Heart left ventricle (tissue), 16 donors: ENCODE measurements at regions not wholly inside any gene's neighbourhood (a gene's known extent, or its start where the extent isn't known, plus 50 kb on each side); places are given as distances from the start of the nearest gene placed in this dataset.
"Not testable (repeated sequence)": the region's sequence is repeated elsewhere in the genome, so short reads cannot be mapped to it uniquely, and the experiment has no call there.

Experiments used
- ATAC-seq, 4 donors: fragments of 200-7000 bp; cut with Tn5 transposase; one replicate each; pipeline ENCODE4 v1.9.1; 2020 to 2022; ENCODE audit warnings: moderate library complexity in 4 of 4, mild to moderate bottlenecking in 3 of 4, moderate number of reproducible peaks in 1 of 4
- DNase-seq, 5 donors: peaks; one replicate each; pipeline ENCODE4 v3.0.0-alpha.2; 2020
- H3K27ac ChIP-seq, 12 donors: fragments of 200-600 bp; sonication (generic) in 4 of 12; one replicate each; pipeline versions ENCODE4 v1.5.0 to v1.8.0; 2016 to 2022; ENCODE audit warnings: mild to moderate bottlenecking in 2 of 12
- H3K27me3 ChIP-seq, 9 donors: fragments of 200-600 bp; sonication (generic) in 2 of 9; one replicate each; pipeline versions ENCODE4 v1.5.1 to v1.8.0; 2016 to 2022; ENCODE audit warnings: mild to moderate bottlenecking in 3 of 9
- H3K36me3 ChIP-seq, 9 donors: fragments of 200-600 bp; sonication (generic) in 2 of 9; one replicate each; pipeline versions ENCODE4 v1.5.0 to v1.8.0; 2018 to 2022; ENCODE audit warnings: mild to moderate bottlenecking in 2 of 9
- H3K4me1 ChIP-seq, 12 donors: fragments of 200-600 bp; sonication (generic) in 4 of 12; one replicate each; pipeline versions ENCODE4 v1.5.0 to v1.8.0; 2016 to 2022; ENCODE audit warnings: mild to moderate bottlenecking in 3 of 12
- H3K4me3 ChIP-seq, 12 donors: fragments of 200-600 bp; sonication (generic) in 4 of 12; one replicate each; pipeline versions ENCODE4 v1.5.0 to v1.8.0; 2017 to 2022; ENCODE audit warnings: mild to moderate bottlenecking in 9 of 12, moderate library complexity in 4 of 12
- H3K9me3 ChIP-seq, 12 donors: fragments of 200-600 bp; sonication (generic) in 4 of 12; one replicate each; pipeline versions ENCODE4 v1.5.0 to v1.8.0; 2016 to 2022; ENCODE audit warnings: mild to moderate bottlenecking in 1 of 12
- CTCF ChIP-seq, 12 donors: fragments of 200-600 bp; sonication (generic) in 4 of 12; IDR thresholded peaks; one replicate each; pipeline versions ENCODE4 v1.5.0 to v1.8.0; 2018 to 2022; ENCODE audit warnings: antibody characterized with exemption in 12 of 12, mild to moderate bottlenecking in 5 of 12
- POLR2A ChIP-seq, 2 donors: fragments of 450-650 bp; IDR thresholded peaks; one replicate each; pipeline ENCODE4 v1.6.1; 2017; ENCODE audit warnings: antibody characterized with exemption in 2 of 2, mild to moderate bottlenecking in 2 of 2, moderate library complexity in 2 of 2
- WGBS, 4 donors: extraction: QIAGEN DNeasy Blood & Tissue Kit in 2 of 4; methylation state at CpG; one replicate each; pipeline versions ENCODE4 v1.1.5 to v1.1.7; 2013 to 2018; 5-methylcytosine and 5-hydroxymethylcytosine counted together
- intact Hi-C, 10 donors: fragments of 100-400 bp; cut with DNase I; formaldehyde crosslinking; loops; one replicate each; pipeline versions ENCODE4 v1.11.1 to v1.14.2; 2022
- donor health status: ischemic (EF 13 %, LVEDD 7.1; RV severe dilation, severe dysfunction).
- donor health status: healthy with polysubstance abuse.
- donor health status: DM: no; HTN: yes; CAD: no.
- donor health status: DM: no; HTN: no; CAD: no.
- donor health status: ischemic (EF 25% LVEDD 6.9; RV normal size, moderate dysfunction).
- donor health status: ischemic (EF 25% LVEDD 5.7; RV mildly dilated, moderate dysfunction).
- donor health status: healthy.
- donor health status: DM: yes; HTN: yes; CAD: no.
- donor health status: ischemic (EF 35%, LVEDD 5.7; RV mildly dilated, moderate dysfunction).
- donor health status: nonischemic (EF 11% LVEDD 7.7; RV severe dilation, severe dysfunction).
- donor health status: DM: yes; HTN: yes; CAD: no.
- donor health status: PGD.
- donor health status: ischemic (EF 29% LVEDD 5.4; RV normal size, mild dysfunction).
- donor health status: nonischemic (EF 23%, LVEDD 6.1; RV moderate dilation, normal function).

- Histone ChIP-seq H3K4me1 (peaks cover 0 to 2% (median 0%) of the 10 kb centered on the region in 12 donors), H3K27me3 (no peaks in the 10 kb centered on the region), H3K36me3 (no peaks in the 10 kb centered on the region), H3K9me3 (peaks cover 0 to 3% (median 0%) of the 10 kb centered on the region in 12 donors), H3K27ac (no peak overlapping the region), H3K4me3 (no peak overlapping the region)
- TF ChIP-seq CTCF (IDR thresholded peaks at IDR 0.05) (no peak), POLR2A (IDR thresholded peaks at IDR 0.05) (no peak)
- ATAC-seq, result no peak
- 88 to 95% (median 92%) methylated on average over 2 of the region's 2 CpGs for WGBS, 4 donors
- DNase-seq, result no peak
- intact Hi-C loops, result no loop called here
Observed at GRCh38 chr5:37931541-37931940, 91.7 kb upstream of the GDNF start.

- intact Hi-C loops, result no loop called here
- ATAC-seq (no peak), DNase-seq (no peak)
- no peaks in the 10 kb centered on the region for H3K36me3 ChIP-seq
- TF ChIP-seq CTCF (IDR thresholded peaks at IDR 0.05) (no peak), POLR2A (IDR thresholded peaks at IDR 0.05) (no peak)
- no peak overlapping the region for H3K27ac ChIP-seq
- H3K9me3 ChIP-seq, result no peaks in the 10 kb centered on the region
- H3K4me1 ChIP-seq, result peaks cover 0 to 2% (median 0%) of the 10 kb centered on the region in 12 donors
- no peak overlapping the region for H3K4me3 ChIP-seq
- H3K27me3 ChIP-seq, result no peaks in the 10 kb centered on the region
- WGBS, 4 donors, result 95 to 99% (median 96%) methylated on average over 2 of the region's 2 CpGs
Observed at GRCh38 chr5:37930350-37930749, 90.5 kb upstream of the GDNF start.

GRCh38 chr5:37929791-37930190 is 90.0 kb upstream of the GDNF start:
- intact Hi-C loops, result no loop called here

GRCh38 chr5:37927753-37928152 is 87.9 kb upstream of the GDNF start:
- H3K4me1 ChIP-seq, H3K36me3 ChIP-seq, ATAC-seq, H3K27me3 ChIP-seq, intact Hi-C loops, DNase-seq, H3K9me3 ChIP-seq, H3K27ac ChIP-seq, H3K4me3 ChIP-seq: not testable (repeated sequence)
- 82 to 88% (median 85%) methylated on average over 2 to 3 of the region's 4 CpGs for WGBS, 4 donors

More at GRCh38 chr5:37929791-37930190, 90.0 kb upstream of the GDNF start:
- H3K27me3 ChIP-seq, result no peaks in the 10 kb centered on the region
- TF ChIP-seq POLR2A (IDR thresholded peaks at IDR 0.05) (no peak), CTCF (IDR thresholded peaks at IDR 0.05) (no peak)
- ATAC-seq, result no peak
- no peak for DNase-seq
- H3K4me3 ChIP-seq, result no peak overlapping the region
- peaks cover 0 to 2% (median 0%) of the 10 kb centered on the region in 12 donors for H3K4me1 ChIP-seq
- H3K9me3 ChIP-seq, result no peaks in the 10 kb centered on the region
- H3K36me3 ChIP-seq, result no peaks in the 10 kb centered on the region
- no peak overlapping the region for H3K27ac ChIP-seq
- WGBS, 4 donors, result 77 to 86% (median 80%) methylated on average over 6 of the region's 6 CpGs

GRCh38 chr5:37926732-37927131 is 86.9 kb upstream of the GDNF start:
- Histone ChIP-seq H3K27ac (no peak overlapping the region), H3K4me3 (no peak overlapping the region), H3K4me1 (peaks cover 0 to 2% (median 0%) of the 10 kb centered on the region in 12 donors), H3K27me3 (no peaks in the 10 kb centered on the region), H3K36me3 (no peaks in the 10 kb centered on the region), H3K9me3 (no peaks in the 10 kb centered on the region)
- TF ChIP-seq CTCF (IDR thresholded peaks at IDR 0.05) (no peak), POLR2A (IDR thresholded peaks at IDR 0.05) (no peak)
- DNase-seq (no peak), ATAC-seq (no peak)
- intact Hi-C loops, result no loop called here
- WGBS, 4 donors, result 76 to 85% (median 80%) methylated on average over 2 of the region's 2 CpGs
